GM12878 (cell line): ENCODE measurements at regions not wholly inside any gene's neighbourhood (a gene's known extent, or its start where the extent isn't known, plus 50 kb on each side); places are given as distances from the start of the nearest gene placed in this dataset.
A peak's percentile ranks its signal among the peaks of the same experiment; 100 is the strongest.

Experiments used
- ASH2L ChIP-seq: fragments of 300-600, 200-600 bp; sonication (generic); IDR thresholded peaks from 2 replicates; pipeline ENCODE4 v1.6.1; 2017; ENCODE audit warnings: low read depth, mild to moderate bottlenecking, borderline replicate concordance
- BHLHE40 ChIP-seq, 2 experiments: fragments of 450-650 bp in 1 of 2; IDR thresholded peaks; 2 replicates each; pipeline ENCODE4 v1.6.1; 2011 to 2017; ENCODE audit warnings: low read depth in 2 of 2, borderline replicate concordance in 1 of 2, improper control_type of control experiment in 1 of 2, low read length in 1 of 2, mild to moderate bottlenecking in 1 of 2
- CBX5 ChIP-seq: sonication (generic); IDR thresholded peaks from 2 replicates; pipeline ENCODE4 v1.6.1; 2016; ENCODE audit warnings: low read depth, moderate library complexity, mild to moderate bottlenecking, inconsistent platforms
- DPF2 ChIP-seq: fragments of 450-650 bp; IDR thresholded peaks from 2 replicates; pipeline ENCODE4 v1.6.1; 2017; ENCODE audit warnings: mild to moderate bottlenecking
- EED ChIP-seq: sonication (generic); IDR thresholded peaks from 2 replicates; pipeline ENCODE4 v1.6.1; 2016; ENCODE audit warnings: antibody characterized with exemption, low read depth
- ETV6 ChIP-seq, 2 experiments: fragments of 450-650 bp in 1 of 2; IDR thresholded peaks in 1 of 2; conservative IDR thresholded peaks in 1 of 2; 2 replicates each; pipeline ENCODE4 v1.6.1; 2014; ENCODE audit warnings: antibody characterized with exemption in 1 of 2, borderline replicate concordance in 1 of 2, low read depth in 1 of 2, mild to moderate bottlenecking in 1 of 2, moderate library complexity in 1 of 2
- FOS ChIP-seq: IDR thresholded peaks from 3 replicates; pipeline ENCODE4 v1.6.1; 2011; ENCODE audit warnings: borderline replicate concordance; ENCODE audit not compliant: insufficient read length; ENCODE audit errors: extremely low read depth
- HDGF ChIP-seq: fragments of 450-650 bp; IDR thresholded peaks from 2 replicates; pipeline ENCODE4 v1.6.1; 2016; ENCODE audit warnings: antibody characterized with exemption
- KAT2A ChIP-seq: conservative IDR thresholded peaks from 2 replicates; pipeline ENCODE4 v1.6.1; 2011; ENCODE audit warnings: low read depth, low read length; ENCODE audit not compliant: control insufficient read depth
- MXI1 ChIP-seq: fragments of 150-350 bp; IDR thresholded peaks from 2 replicates; pipeline ENCODE4 v1.6.1; 2011; ENCODE audit warnings: low read depth, mild to moderate bottlenecking, inconsistent platforms, low read length, improper control_type of control experiment
- MYB ChIP-seq: fragments of 150-350 bp; IDR thresholded peaks from 2 replicates; pipeline ENCODE4 v1.6.1; 2014; ENCODE audit warnings: mild to moderate bottlenecking, low read depth, low read length, borderline replicate concordance
- NBN ChIP-seq: fragments of 450-650 bp; IDR thresholded peaks from 2 replicates; pipeline ENCODE4 v1.6.1; 2016
- NFIC ChIP-seq: IDR thresholded peaks from 2 replicates; pipeline ENCODE4 v1.6.1; 2012; ENCODE audit warnings: low read depth, mild to moderate bottlenecking, inconsistent platforms, low read length, moderate library complexity
- NRF1 ChIP-seq: conservative IDR thresholded peaks from 2 replicates; pipeline ENCODE4 v1.6.1; 2011; ENCODE audit warnings: mild to moderate bottlenecking, low read depth, low read length, improper control_type of control experiment
- PML ChIP-seq: IDR thresholded peaks from 2 replicates; pipeline ENCODE4 v1.6.1; 2012; ENCODE audit warnings: low read length, inconsistent platforms
- POU2F2 ChIP-seq: IDR thresholded peaks from 3 replicates; pipeline ENCODE4 v1.6.1; 2011; ENCODE audit warnings: low read depth, mild to moderate bottlenecking, low read length, borderline replicate concordance
- RELA ChIP-seq: fragments of 450-650 bp; IDR thresholded peaks from 2 replicates; pipeline ENCODE4 v1.8.0; 2014; ENCODE audit warnings: borderline replicate concordance; ENCODE audit not compliant: partially characterized antibody
- SIN3A ChIP-seq: IDR thresholded peaks from 2 replicates; pipeline ENCODE4 v1.6.1; 2012; ENCODE audit warnings: low read depth, low read length, improper control_type of control experiment
- SREBF2 ChIP-seq: IDR thresholded peaks from 2 replicates; pipeline ENCODE4 v1.6.1; 2012; ENCODE audit warnings: mild to moderate bottlenecking, low read length
- TAF1 ChIP-seq: IDR thresholded peaks from 2 replicates; pipeline ENCODE4 v1.6.1; 2011; ENCODE audit warnings: mild to moderate bottlenecking, low read depth, low read length, borderline replicate concordance
- ZNF207 ChIP-seq: fragments of 450-650 bp; IDR thresholded peaks from 2 replicates; pipeline ENCODE4 v1.6.1; 2014; ENCODE audit warnings: antibody characterized with exemption, mild to moderate bottlenecking, borderline replicate concordance
- ZNF217 ChIP-seq: fragments of 450-650 bp; IDR thresholded peaks from 2 replicates; pipeline ENCODE4 v1.6.1; 2017; ENCODE audit warnings: antibody characterized with exemption, mild to moderate bottlenecking
- ZSCAN29 ChIP-seq: fragments of 450-650 bp; IDR thresholded peaks from 2 replicates; pipeline ENCODE4 v1.6.1; 2017; ENCODE audit warnings: mild to moderate bottlenecking, moderate library complexity
- TF ChIP-seq, protein P1 (sequence below): IDR thresholded peaks from 2 replicates; pipeline ENCODE4 v1.6.1; 2011; ENCODE audit warnings: borderline replicate concordance, low read depth, mild to moderate bottlenecking, moderate library complexity, low read length; ENCODE audit not compliant: insufficient read depth, poor library complexity, severe bottlenecking
- TF ChIP-seq, protein P2 (sequence below): fragments of 450-650 bp; IDR thresholded peaks from 2 replicates; pipeline ENCODE4 v1.6.1; 2018; ENCODE audit warnings: borderline replicate concordance, mild to moderate bottlenecking; ENCODE audit not compliant: partially characterized antibody

DNA sequence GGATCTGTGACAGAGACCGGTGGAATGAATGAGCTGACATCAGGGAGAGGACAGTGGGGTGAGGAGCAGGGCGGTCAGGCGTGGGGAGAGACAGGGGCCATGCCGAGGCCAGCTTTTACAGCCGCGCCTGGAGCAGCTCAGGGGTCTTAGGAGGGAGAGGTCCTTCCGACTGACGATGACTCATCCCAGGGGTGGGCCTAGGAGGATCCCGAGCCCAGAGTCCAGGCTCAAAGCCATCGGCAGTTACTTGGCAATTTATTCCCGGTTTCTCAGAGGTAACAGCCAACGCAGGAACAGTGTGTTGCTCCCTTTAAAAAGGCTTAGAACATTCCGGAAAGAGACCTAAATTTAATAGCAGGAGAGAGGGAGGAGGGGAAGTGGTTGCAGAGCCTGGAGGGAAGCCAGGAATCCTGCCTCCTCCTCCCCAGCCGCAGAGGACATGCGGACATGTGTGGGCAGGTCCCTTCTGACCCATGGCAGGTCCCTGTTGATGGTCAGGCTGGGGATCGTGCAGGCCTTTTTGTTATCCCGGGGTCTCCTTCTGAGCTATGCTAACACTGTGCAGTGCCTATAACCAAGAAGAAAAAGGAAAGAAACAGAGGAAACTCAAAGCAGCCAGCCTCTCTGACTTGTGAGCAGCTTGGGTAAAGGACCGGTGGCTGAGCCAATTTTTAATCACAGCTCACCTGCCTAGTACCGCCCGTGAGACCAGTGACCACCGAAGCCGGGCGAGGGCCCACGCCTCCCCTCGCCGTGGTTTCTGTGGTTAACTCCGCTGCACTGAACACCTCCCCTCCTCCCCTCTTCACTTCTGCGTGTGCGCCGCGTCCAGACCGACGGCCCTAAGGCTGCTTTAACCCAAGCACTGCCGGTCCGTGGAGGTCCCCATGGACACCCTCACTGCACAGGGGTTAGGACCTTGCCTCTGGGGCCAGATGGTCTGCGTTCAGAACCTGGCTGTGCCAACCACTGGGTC, 392.4 kb upstream of the PROK2 start (continued):
- TF ChIP-seq POU2F2 (no peak), RELA (no peak), MYB (no peak), HDGF (peak; percentile 31; the same call in 1 of the 2 replicates), CBX5 (no peak), PML (no peak), MXI1 (no peak), ZNF207 (no peak), BHLHE40 (IDR thresholded peaks at IDR 0.05; ENCODE audit: borderline replicate concordance in 1 of 2, low read depth in 2 of 2, low read length in 1 of 2) (peak; percentile 83 to 87), FOS (no peak), ZNF217 (no peak), ZSCAN29 (no peak), NFIC (no peak; the same call in 1 of the 2 replicates), NRF1 (no peak), KAT2A (no peak), SIN3A (no peak), ETV6 (conservative IDR thresholded peaks at IDR 0.05 in 1 of 2, IDR thresholded peaks at IDR 0.05 in 1 of 2; ENCODE audit: borderline replicate concordance in 1 of 2, low read depth in 1 of 2) (no peak; a peak in 1 of 4 replicates), DPF2 (peak; percentile 50), ASH2L (no peak), EED (peak; percentile 60; the same call in 1 of the 2 replicates), TAF1 (no peak), SREBF2 (no peak), NBN (0 out of 2 replicates have a peak, but pooled peaks have one; percentile 35)
- TF ChIP-seq, protein P1, sequence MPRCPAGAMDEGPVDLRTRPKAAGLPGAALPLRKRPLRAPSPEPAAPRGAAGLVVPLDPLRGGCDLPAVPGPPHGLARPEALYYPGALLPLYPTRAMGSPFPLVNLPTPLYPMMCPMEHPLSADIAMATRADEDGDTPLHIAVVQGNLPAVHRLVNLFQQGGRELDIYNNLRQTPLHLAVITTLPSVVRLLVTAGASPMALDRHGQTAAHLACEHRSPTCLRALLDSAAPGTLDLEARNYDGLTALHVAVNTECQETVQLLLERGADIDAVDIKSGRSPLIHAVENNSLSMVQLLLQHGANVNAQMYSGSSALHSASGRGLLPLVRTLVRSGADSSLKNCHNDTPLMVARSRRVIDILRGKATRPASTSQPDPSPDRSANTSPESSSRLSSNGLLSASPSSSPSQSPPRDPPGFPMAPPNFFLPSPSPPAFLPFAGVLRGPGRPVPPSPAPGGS, result peak; percentile 41
- TF ChIP-seq, protein P2, sequence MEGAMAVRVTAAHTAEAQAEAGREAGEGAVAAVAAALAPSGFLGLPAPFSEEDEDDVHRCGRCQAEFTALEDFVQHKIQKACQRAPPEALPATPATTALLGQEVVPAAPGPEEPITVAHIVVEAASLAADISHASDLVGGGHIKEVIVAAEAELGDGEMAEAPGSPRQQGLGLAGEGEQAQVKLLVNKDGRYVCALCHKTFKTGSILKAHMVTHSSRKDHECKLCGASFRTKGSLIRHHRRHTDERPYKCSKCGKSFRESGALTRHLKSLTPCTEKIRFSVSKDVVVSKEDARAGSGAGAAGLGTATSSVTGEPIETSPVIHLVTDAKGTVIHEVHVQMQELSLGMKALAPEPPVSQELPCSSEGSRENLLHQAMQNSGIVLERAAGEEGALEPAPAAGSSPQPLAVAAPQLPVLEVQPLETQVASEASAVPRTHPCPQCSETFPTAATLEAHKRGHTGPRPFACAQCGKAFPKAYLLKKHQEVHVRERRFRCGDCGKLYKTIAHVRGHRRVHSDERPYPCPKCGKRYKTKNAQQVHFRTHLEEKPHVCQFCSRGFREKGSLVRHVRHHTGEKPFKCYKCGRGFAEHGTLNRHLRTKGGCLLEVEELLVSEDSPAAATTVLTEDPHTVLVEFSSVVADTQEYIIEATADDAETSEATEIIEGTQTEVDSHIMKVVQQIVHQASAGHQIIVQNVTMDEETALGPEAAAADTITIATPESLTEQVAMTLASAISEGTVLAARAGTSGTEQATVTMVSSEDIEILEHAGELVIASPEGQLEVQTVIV, result no peak
